ENCODE measurements at regions not wholly inside any gene's neighbourhood (a gene's known extent, or its start where the extent isn't known, plus 50 kb on each side); places are given as distances from the start of the nearest gene placed in this dataset.

- no peak for TF ChIP-seq CTCF (IDR thresholded peaks at IDR 0.05 in 4 of 5, conservative IDR thresholded peaks at IDR 0.05 in 1 of 5)
- no peak for TF ChIP-seq POLR2A (IDR thresholded peaks at IDR 0.05)
These were observed 79.2 kb upstream of the CMKLR1 start for GRCh38 chr12:108418164-108418890.

Data from gastrocnemius medialis (tissue), 4 donors.